Osteoblast (primary cell): ENCODE measurements at regions not wholly inside any gene's neighbourhood (a gene's known extent, or its start where the extent isn't known, plus 50 kb on each side); places are given as distances from the start of the nearest gene placed in this dataset.

Experiments
- DNase-seq: peaks from one replicate; pipeline ENCODE4 v3.0.0; 2011; ENCODE audit warnings: low spot score, mixed read lengths; ENCODE audit not compliant: insufficient read length; ENCODE audit errors: missing footprints
- H2AFZ ChIP-seq: 2 replicates; pipeline ENCODE4 v1.6.0; 2011; ENCODE audit warnings: mild to moderate bottlenecking, low read length
- H3K27ac ChIP-seq: 2 replicates; pipeline ENCODE4 v1.5.1; 2011; ENCODE audit warnings: mild to moderate bottlenecking, low read depth, low read length, moderate library complexity
- H3K27me3 ChIP-seq: 2 replicates; pipeline ENCODE4 v1.6.0; 2012; ENCODE audit warnings: mild to moderate bottlenecking, control low read depth, inconsistent platforms, low read length, moderate library complexity; ENCODE audit not compliant: insufficient read depth
- H3K36me3 ChIP-seq: 2 replicates; pipeline ENCODE4 v1.5.1; 2011; ENCODE audit warnings: mild to moderate bottlenecking, low read length, control low read depth, moderate library complexity; ENCODE audit not compliant: insufficient read depth
- H3K4me1 ChIP-seq: 2 replicates; pipeline ENCODE4 v1.5.1; 2011; ENCODE audit warnings: mild to moderate bottlenecking, low read length, control low read depth, moderate library complexity; ENCODE audit not compliant: insufficient read depth
- H3K4me2 ChIP-seq: 2 replicates; pipeline ENCODE4 v1.6.0; 2011; ENCODE audit warnings: mild to moderate bottlenecking, low read length; ENCODE audit not compliant: insufficient read depth
- H3K4me3 ChIP-seq: fragments of 200-600 bp; sonication (generic); 3 replicates; pipeline ENCODE4 v1.5.1; 2012; ENCODE audit warnings: mild to moderate bottlenecking, low read length, inconsistent platforms; ENCODE audit not compliant: insufficient read depth
- H3K79me2 ChIP-seq: 2 replicates; pipeline ENCODE4 v1.6.0; 2012; ENCODE audit warnings: mild to moderate bottlenecking, low read length, control low read depth, inconsistent platforms; ENCODE audit not compliant: insufficient read depth
- H3K9me3 ChIP-seq: 2 replicates; pipeline ENCODE4 v1.5.1; 2011; ENCODE audit warnings: low read depth, low read length, control low read depth
- H4K20me1 ChIP-seq: 2 replicates; pipeline ENCODE4 v1.6.0; 2012; ENCODE audit warnings: mild to moderate bottlenecking, low read length, control low read depth; ENCODE audit not compliant: insufficient read depth
- TF ChIP-seq, protein P1 (sequence below): IDR thresholded peaks from 2 replicates; pipeline ENCODE4 v1.5.1; 2011; ENCODE audit warnings: mild to moderate bottlenecking, low read depth, low read length, moderate library complexity; ENCODE audit errors: extremely low read depth

DNA sequence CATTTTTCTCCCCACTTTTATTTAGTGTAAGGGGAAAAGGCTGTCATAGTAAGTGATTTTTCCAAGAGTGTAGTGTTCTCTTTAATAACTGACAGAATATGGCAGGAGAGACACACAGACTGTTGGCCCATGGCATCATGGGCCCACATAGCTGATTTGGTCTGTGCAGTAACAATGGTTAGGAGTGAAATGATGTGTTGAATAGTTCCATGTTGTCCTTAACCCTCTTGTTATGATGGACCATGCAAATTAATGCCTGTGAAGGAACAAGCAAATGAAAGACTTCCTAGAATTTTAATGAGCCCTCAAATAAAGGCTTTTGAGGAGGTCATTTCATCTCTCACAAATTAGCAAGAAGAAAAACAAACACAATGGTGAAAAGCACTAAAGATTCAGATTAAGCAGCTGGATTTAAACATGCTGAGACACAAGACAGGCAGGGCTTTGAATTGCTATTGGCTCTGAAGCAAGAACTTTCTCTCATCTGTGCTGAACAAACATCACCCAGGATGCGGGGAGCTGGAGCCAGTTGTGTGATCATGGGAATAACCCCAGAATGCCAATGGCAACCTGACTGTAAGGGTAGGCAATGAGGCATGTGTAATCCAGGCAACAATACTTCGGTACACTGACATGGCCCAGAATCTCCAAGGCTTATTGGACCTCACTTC lies 136.7 kb upstream of the VEPH1 start:
- Histone ChIP-seq H3K9me3 (no peaks in the 10 kb centered on the region), H2AFZ (no peak overlapping the region), H3K4me2 (no peak overlapping the region), H3K36me3 (no peaks in the 10 kb centered on the region), H3K4me3 (no peak overlapping the region), H3K27ac (no peak overlapping the region), H3K27me3 (peaks cover 8% of the 10 kb centered on the region), H4K20me1 (no peaks in the 10 kb centered on the region), H3K79me2 (no peaks in the 10 kb centered on the region), H3K4me1 (no peaks in the 10 kb centered on the region)
- DNase-seq: no peak
- TF ChIP-seq, protein P1, sequence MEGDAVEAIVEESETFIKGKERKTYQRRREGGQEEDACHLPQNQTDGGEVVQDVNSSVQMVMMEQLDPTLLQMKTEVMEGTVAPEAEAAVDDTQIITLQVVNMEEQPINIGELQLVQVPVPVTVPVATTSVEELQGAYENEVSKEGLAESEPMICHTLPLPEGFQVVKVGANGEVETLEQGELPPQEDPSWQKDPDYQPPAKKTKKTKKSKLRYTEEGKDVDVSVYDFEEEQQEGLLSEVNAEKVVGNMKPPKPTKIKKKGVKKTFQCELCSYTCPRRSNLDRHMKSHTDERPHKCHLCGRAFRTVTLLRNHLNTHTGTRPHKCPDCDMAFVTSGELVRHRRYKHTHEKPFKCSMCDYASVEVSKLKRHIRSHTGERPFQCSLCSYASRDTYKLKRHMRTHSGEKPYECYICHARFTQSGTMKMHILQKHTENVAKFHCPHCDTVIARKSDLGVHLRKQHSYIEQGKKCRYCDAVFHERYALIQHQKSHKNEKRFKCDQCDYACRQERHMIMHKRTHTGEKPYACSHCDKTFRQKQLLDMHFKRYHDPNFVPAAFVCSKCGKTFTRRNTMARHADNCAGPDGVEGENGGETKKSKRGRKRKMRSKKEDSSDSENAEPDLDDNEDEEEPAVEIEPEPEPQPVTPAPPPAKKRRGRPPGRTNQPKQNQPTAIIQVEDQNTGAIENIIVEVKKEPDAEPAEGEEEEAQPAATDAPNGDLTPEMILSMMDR: no peak

DNA sequence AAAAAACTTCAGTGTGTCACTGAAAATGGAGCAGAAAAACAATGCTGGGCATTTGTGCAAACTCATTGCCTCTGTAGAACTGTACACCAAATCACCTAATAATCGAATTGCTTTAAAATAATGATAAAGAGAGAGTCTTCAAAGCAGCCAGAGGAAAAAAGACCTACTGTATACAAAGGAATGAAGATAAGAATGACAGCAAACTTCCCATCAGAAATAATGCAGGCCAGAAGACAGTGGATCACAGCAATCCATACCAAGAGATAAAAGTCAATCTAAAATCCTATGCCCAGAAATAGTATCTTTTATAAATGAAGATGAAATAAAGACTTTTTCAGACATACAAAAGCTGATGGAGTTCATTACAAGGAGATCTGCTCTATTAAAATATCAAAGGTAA lies 134.7 kb upstream of the VEPH1 start:
- Histone ChIP-seq H3K9me3 (no peaks in the 10 kb centered on the region), H3K79me2 (no peaks in the 10 kb centered on the region), H3K4me2 (no peak overlapping the region), H3K4me1 (no peaks in the 10 kb centered on the region), H3K36me3 (no peaks in the 10 kb centered on the region), H4K20me1 (no peaks in the 10 kb centered on the region), H3K4me3 (no peak overlapping the region), H3K27me3 (peaks cover 8% of the 10 kb centered on the region), H2AFZ (no peak overlapping the region), H3K27ac (no peak overlapping the region)
- DNase-seq: no peak
- TF ChIP-seq, protein P1: no peak

DNA sequence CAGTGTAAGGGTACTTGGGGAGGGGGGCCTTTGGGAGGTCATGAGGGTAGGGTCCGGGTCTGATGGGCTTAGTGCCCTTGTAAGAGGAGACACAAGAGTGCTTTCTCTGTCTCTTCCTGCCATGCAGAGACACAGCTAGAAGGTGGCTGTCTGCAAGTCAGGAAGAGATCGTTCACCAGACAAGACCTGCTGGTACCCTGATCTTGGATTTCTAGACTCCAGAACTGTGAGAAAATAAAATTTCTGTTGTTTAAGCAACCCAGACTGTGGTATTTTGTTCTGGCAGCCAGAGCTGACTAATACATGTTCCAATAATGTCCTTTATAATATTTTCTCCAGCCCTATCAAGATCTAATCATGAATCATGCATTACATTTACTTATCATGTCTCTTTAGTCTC lies 130.0 kb upstream of the VEPH1 start:
- no peak for DNase-seq
- H3K79me2 ChIP-seq: no peaks in the 10 kb centered on the region
- TF ChIP-seq, protein P1: no peak
- no peaks in the 10 kb centered on the region for H3K36me3 ChIP-seq
- H2AFZ ChIP-seq: no peak overlapping the region
- no peaks in the 10 kb centered on the region for H4K20me1 ChIP-seq
- peaks cover 25% of the 10 kb centered on the region for H3K27me3 ChIP-seq
- no peak overlapping the region for H3K27ac ChIP-seq
- no peak overlapping the region for H3K4me3 ChIP-seq
- H3K4me1 ChIP-seq: no peaks in the 10 kb centered on the region
- no peaks in the 10 kb centered on the region for H3K9me3 ChIP-seq
- H3K4me2 ChIP-seq: no peak overlapping the region

DNA sequence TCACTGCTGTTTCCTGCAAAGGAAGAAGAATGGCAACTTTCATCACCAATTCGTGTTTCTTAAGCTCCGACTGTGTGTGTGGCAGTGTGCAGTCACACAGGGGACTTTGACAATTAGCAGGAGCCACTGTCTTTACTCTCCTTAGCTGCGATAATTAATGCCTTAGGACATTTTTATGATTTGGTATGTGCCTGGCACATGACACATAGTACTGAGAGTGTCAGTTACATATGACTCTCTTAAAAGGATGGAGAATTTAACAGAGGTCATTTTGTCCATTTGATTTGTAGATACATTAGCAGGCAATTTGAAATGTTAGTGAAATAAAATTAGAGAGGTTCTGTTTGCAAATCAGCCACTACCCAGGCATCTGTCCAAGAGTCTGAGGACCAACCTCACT lies 128.9 kb upstream of the VEPH1 start:
- no peaks in the 10 kb centered on the region for H3K79me2 ChIP-seq
- H3K36me3 ChIP-seq: no peaks in the 10 kb centered on the region
- no peak overlapping the region for H2AFZ ChIP-seq
- no peaks in the 10 kb centered on the region for H4K20me1 ChIP-seq
- no peak for DNase-seq
- no peak overlapping the region for H3K4me2 ChIP-seq
- H3K27me3 ChIP-seq: peaks cover 25% of the 10 kb centered on the region
- H3K4me1 ChIP-seq: no peaks in the 10 kb centered on the region
- H3K9me3 ChIP-seq: no peaks in the 10 kb centered on the region
- TF ChIP-seq, protein P1: no peak
- no peak overlapping the region for H3K27ac ChIP-seq
- H3K4me3 ChIP-seq: no peak overlapping the region
